ENCODE measurements at regions not wholly inside any gene's neighbourhood (a gene's known extent, or its start where the extent isn't known, plus 50 kb on each side); places are given as distances from the start of the nearest gene placed in this dataset.

DNA sequence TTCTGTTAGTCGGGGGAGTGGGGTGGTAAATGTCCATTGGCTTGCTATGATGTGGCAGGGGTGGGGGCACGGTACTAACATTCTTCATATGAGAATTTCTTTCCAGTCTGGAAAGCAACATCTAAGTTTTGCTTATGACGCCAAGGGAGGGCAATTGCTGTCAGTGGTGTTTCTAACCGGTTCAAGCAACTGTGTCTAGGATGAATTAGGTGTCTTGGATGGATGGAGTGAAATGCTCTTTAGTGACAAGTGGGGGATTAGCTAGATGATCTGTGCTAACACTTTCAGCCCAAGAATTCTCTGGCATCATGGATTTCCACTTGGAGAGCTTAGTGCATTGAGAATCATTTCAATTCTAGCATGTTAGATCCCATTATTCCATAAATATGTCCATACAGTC lies 262.6 kb upstream of the SORL1-AS1 start:
- TF ChIP-seq EGR1 (IDR thresholded peaks at IDR 0.05) (no peak), FOXM1 (IDR thresholded peaks at IDR 0.05; ENCODE audit: borderline replicate concordance, low read depth) (no peak), EP300 (IDR thresholded peaks at IDR 0.05; ENCODE audit: borderline replicate concordance) (no peak), MAX (IDR thresholded peaks at IDR 0.05) (no peak), REST (IDR thresholded peaks at IDR 0.05; ENCODE audit: low read depth) (no peak), CREB1 (IDR thresholded peaks at IDR 0.05; ENCODE audit: low read depth) (no peak), YY1 (IDR thresholded peaks at IDR 0.05; ENCODE audit: low read depth) (no peak), RAD21 (IDR thresholded peaks at IDR 0.05; ENCODE audit: low read depth) (no peak), TCF12 (IDR thresholded peaks at IDR 0.05; ENCODE audit: low read depth) (no peak), TAF1 (IDR thresholded peaks at IDR 0.05; ENCODE audit: low read depth) (no peak), CEBPB (IDR thresholded peaks at IDR 0.05) (no peak)
- TF ChIP-seq, protein P1, sequence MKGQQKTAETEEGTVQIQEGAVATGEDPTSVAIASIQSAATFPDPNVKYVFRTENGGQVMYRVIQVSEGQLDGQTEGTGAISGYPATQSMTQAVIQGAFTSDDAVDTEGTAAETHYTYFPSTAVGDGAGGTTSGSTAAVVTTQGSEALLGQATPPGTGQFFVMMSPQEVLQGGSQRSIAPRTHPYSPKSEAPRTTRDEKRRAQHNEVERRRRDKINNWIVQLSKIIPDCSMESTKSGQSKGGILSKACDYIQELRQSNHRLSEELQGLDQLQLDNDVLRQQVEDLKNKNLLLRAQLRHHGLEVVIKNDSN (IDR thresholded peaks at IDR 0.05): no peak
